ENCODE measurements at regions not wholly inside any gene's neighbourhood (a gene's known extent, or its start where the extent isn't known, plus 50 kb on each side); places are given as distances from the start of the nearest gene placed in this dataset.

DNA sequence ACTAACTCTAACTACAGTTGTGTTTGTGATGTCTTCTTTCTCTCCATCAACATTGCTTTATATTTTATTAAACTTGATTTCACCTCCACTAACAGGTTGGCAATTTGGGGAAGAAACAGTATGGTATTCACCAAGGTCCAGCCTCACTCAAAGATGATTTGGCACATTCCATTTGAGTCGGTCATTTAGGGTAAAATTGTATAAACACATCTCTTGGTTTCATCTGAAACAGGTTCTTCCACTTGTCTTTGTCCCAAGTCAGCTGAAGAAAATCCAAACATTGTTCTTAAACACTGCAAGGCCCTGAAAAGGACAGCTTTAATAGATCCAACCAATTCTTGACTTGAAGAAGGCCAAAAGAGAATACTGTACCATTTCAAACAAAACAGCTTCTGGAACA, 104.9 kb upstream of the NT5E start:
- no peaks in the 10 kb centered on the region for H3K9me3 ChIP-seq (ENCODE audit: control extremely low read depth in 1 of 3, control insufficient read depth in 2 of 3, insufficient read depth in 1 of 3, low read length in 2 of 3)
- no peaks in the 10 kb centered on the region for H3K27me3 ChIP-seq (replicated peaks in 1 of 4; ENCODE audit: control extremely low read depth in 1 of 4, control insufficient read depth in 3 of 4, insufficient read depth in 4 of 4, low read length in 3 of 4)
- Mint-ChIP-seq H3K27me3 (peaks cover 16% of the 10 kb centered on the region), H3K27ac (no peak overlapping the region), H3K4me3 (no peak overlapping the region), H3K9me3 (ENCODE audit: insufficient read depth) (no peaks in the 10 kb centered on the region), H3K4me1 (peaks cover 2% of the 10 kb centered on the region)
- intact Hi-C loops (cut with micrococcal nuclease) = no loop called here
- H3K4me3 ChIP-seq (ENCODE audit: control extremely low read depth in 1 of 5, extremely low read depth in 1 of 5, insufficient read depth in 1 of 5, low read depth in 2 of 5, low read length in 4 of 5) = no peak overlapping the region
- no peak for TF ChIP-seq EZH2 (IDR thresholded peaks at IDR 0.05; ENCODE audit: borderline replicate concordance, insufficient read depth, low read depth, low read length, poor library complexity, severe bottlenecking)
- TF ChIP-seq, protein P1, sequence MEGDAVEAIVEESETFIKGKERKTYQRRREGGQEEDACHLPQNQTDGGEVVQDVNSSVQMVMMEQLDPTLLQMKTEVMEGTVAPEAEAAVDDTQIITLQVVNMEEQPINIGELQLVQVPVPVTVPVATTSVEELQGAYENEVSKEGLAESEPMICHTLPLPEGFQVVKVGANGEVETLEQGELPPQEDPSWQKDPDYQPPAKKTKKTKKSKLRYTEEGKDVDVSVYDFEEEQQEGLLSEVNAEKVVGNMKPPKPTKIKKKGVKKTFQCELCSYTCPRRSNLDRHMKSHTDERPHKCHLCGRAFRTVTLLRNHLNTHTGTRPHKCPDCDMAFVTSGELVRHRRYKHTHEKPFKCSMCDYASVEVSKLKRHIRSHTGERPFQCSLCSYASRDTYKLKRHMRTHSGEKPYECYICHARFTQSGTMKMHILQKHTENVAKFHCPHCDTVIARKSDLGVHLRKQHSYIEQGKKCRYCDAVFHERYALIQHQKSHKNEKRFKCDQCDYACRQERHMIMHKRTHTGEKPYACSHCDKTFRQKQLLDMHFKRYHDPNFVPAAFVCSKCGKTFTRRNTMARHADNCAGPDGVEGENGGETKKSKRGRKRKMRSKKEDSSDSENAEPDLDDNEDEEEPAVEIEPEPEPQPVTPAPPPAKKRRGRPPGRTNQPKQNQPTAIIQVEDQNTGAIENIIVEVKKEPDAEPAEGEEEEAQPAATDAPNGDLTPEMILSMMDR (IDR thresholded peaks at IDR 0.05) = no peak
- ChIA-PET CTCF (interaction anchor here (0.5 to 0.8 kb wide), 3 partner anchors 10 to 138 kb away, joined by 3 to 5 read pairs (median 4); no protein-coding TSS in a partner anchor), POLR2A (no interaction called here)
- no peak overlapping the region for H3K27ac ChIP-seq (ENCODE audit: low read length in 2 of 2)
- H2AFZ ChIP-seq (ENCODE audit: insufficient read depth, low read depth, low read length, poor library complexity, severe bottlenecking) = no peak overlapping the region
- ATAC-seq (ENCODE audit: low read depth) = no peak
- H3K36me3 ChIP-seq (replicated peaks in 1 of 2; ENCODE audit: control extremely low read depth in 1 of 2, control insufficient read depth in 1 of 2, extremely low read depth in 1 of 2, insufficient read depth in 2 of 2, low read length in 1 of 2) = no peaks in the 10 kb centered on the region
- H4K20me1 ChIP-seq (ENCODE audit: control insufficient read depth, insufficient read depth, low read length, poor library complexity, severe bottlenecking) = no peaks in the 10 kb centered on the region
- no peaks in the 10 kb centered on the region for H3K4me1 ChIP-seq (ENCODE audit: control insufficient read depth in 2 of 2, insufficient read depth in 2 of 2, low read length in 2 of 2)
- WGBS (ENCODE audit: insufficient coverage) = no CpG with 5 or more reads among the region's 1 CpG
- H3K9ac ChIP-seq (ENCODE audit: low read length) = no peak overlapping the region
- no peak overlapping the region for H3K4me2 ChIP-seq (replicated peaks; ENCODE audit: low read depth, low read length, poor library complexity, severe bottlenecking)
- DNase-seq = no peak
- no peaks in the 10 kb centered on the region for H3K79me2 ChIP-seq (ENCODE audit: control insufficient read depth, insufficient read depth, low read length)

DNA sequence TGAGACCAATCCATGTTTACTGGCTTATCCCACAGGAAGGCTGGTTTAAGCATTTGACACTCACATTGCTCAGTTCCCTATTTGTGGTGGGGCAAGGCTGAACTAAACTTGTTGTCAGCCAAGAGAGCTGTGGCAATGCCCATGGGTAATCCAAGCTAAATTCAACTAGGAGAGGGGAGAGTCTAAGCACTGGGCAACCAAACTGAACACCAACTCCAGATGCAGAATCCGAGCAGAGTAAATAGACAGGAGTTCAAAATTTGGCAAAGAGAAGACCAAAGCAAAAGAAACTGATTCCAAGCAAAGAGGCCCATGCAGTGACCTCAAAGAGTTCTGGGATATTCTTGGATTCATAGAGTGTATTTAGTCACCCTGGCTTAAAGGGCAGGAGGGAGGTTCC, 106.5 kb upstream of the NT5E start:
- no peaks in the 10 kb centered on the region for H3K4me1 ChIP-seq (ENCODE audit: control insufficient read depth in 2 of 2, insufficient read depth in 2 of 2, low read length in 2 of 2)
- H3K4me2 ChIP-seq (replicated peaks; ENCODE audit: low read depth, low read length, poor library complexity, severe bottlenecking) = no peak overlapping the region
- DNase-seq (no peak), ATAC-seq (ENCODE audit: low read depth) (no peak)
- no peak overlapping the region for H3K4me3 ChIP-seq (ENCODE audit: control extremely low read depth in 1 of 5, extremely low read depth in 1 of 5, insufficient read depth in 1 of 5, low read depth in 2 of 5, low read length in 4 of 5)
- Mint-ChIP-seq H3K9me3 (ENCODE audit: insufficient read depth) (no peaks in the 10 kb centered on the region), H3K27ac (no peak overlapping the region), H3K4me3 (no peak overlapping the region), H3K27me3 (peaks cover 16% of the 10 kb centered on the region), H3K4me1 (no peaks in the 10 kb centered on the region)
- WGBS (ENCODE audit: insufficient coverage) = no CpG with 5 or more reads among the region's 1 CpG
- no peaks in the 10 kb centered on the region for H3K36me3 ChIP-seq (replicated peaks in 1 of 2; ENCODE audit: control extremely low read depth in 1 of 2, control insufficient read depth in 1 of 2, extremely low read depth in 1 of 2, insufficient read depth in 2 of 2, low read length in 1 of 2)
- CTCF ChIA-PET = no interaction called here
- no peak overlapping the region for H3K27ac ChIP-seq (ENCODE audit: low read length in 2 of 2)
- H3K9me3 ChIP-seq (ENCODE audit: control extremely low read depth in 1 of 3, control insufficient read depth in 2 of 3, insufficient read depth in 1 of 3, low read length in 2 of 3) = no peaks in the 10 kb centered on the region
- no peaks in the 10 kb centered on the region for H3K79me2 ChIP-seq (ENCODE audit: control insufficient read depth, insufficient read depth, low read length)
- no peaks in the 10 kb centered on the region for H4K20me1 ChIP-seq (ENCODE audit: control insufficient read depth, insufficient read depth, low read length, poor library complexity, severe bottlenecking)
- no peaks in the 10 kb centered on the region for H3K27me3 ChIP-seq (replicated peaks in 1 of 4; ENCODE audit: control extremely low read depth in 1 of 4, control insufficient read depth in 3 of 4, insufficient read depth in 4 of 4, low read length in 3 of 4)
- H2AFZ ChIP-seq (ENCODE audit: insufficient read depth, low read depth, low read length, poor library complexity, severe bottlenecking) = no peak overlapping the region
- POLR2A ChIA-PET = no interaction called here
- H3K9ac ChIP-seq (ENCODE audit: low read length) = no peak overlapping the region
- TF ChIP-seq, protein P1 (IDR thresholded peaks at IDR 0.05) = no peak
- no peak for TF ChIP-seq EZH2 (IDR thresholded peaks at IDR 0.05; ENCODE audit: borderline replicate concordance, insufficient read depth, low read depth, low read length, poor library complexity, severe bottlenecking)
- intact Hi-C loops (cut with micrococcal nuclease) = no loop called here

All from B cell (primary cell).